ENCODE measurements at regions not wholly inside any gene's neighbourhood (a gene's known extent, or its start where the extent isn't known, plus 50 kb on each side); places are given as distances from the start of the nearest gene placed in this dataset.

GRCh38 chr4:159503236-159504008 lies 400.5 kb downstream of the RAPGEF2 start:
- DNase-seq, result no peak

DNA sequence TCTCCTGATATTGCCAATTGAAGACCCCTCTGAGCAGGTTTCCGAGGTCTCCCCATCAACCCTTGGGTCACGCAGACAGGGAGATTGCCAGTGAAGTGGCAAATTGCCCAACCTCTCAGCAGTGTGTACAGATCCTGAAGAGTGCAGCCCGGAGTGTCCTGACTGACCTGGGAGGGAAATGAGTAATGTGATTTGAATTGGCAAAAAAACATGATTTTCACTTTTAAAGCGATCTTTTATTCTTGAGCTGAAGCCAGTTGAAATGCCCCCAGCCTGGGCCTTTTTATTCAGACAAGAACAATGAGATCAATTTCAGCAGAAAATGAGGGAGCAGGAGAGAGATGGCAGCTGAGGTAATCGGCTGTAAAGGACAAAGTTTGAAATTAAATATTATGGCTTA lies 401.8 kb downstream of the RAPGEF2 start:
- DNase-seq, result no peak

DNA sequence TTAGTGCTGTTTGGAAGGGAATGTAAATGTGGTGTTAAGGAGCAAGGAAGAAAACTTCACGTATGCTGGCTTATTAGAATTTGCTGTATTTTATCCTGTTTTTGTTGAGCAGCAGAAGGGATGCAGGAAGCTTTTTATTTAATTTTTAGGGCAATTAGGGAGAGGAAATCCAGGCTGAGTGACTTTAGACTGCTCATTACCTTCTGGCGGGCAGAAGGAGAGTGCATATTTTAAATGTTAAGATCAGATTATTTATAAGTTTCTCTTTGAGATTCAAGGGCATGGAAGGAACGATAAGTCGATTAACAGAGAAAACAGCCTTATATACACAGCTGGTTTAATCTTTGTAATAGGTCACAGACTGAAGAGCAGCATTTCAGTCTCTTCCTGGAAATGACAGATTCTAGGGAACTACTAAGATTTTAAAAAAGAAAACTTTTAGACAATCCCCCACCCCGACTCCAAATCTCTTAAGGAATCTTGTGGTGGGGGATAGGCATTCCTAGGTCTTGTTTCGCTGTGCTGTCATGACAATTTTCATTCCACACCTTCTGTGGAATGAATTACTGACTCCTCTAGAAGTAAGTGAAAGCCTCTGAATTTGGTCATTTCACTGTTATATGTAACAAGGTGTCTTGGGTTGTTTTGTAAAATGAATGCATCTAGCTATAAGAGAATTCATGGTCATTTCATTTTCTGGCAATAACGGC lies 402.5 kb downstream of the RAPGEF2 start:
- DNase-seq, result no peak

GRCh38 chr4:159506801-159507517 lies 404.1 kb downstream of the RAPGEF2 start:
- no peak for DNase-seq

- no peak for DNase-seq
These were observed 406.1 kb downstream of the RAPGEF2 start for GRCh38 chr4:159508917-159509500.

DNA sequence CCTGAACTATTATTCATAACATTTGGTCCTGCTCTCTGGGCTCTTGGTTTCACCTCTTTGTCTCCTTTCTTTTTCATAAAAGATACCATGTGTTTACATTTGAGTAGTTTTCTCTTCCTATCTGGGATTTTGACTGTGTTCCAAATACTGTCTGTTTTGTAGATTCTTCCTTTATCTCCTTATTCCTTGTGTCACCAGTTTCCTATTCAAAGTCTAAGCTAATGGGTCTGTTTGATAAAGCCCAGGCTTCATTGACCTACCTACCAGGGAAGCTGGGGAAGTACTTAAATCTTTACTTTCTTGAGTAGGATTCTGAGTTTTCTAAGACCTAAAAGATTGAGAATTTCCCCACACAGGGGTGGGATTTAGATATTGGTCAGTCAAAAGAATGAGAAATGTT lies 409.5 kb downstream of the RAPGEF2 start:
- no peak for DNase-seq

GRCh38 chr4:159515314-159516025 lies 412.6 kb downstream of the RAPGEF2 start:
- no peak for DNase-seq

- no peak for DNase-seq
These were observed 413.8 kb downstream of the RAPGEF2 start for GRCh38 chr4:159516556-159517140.

DNA sequence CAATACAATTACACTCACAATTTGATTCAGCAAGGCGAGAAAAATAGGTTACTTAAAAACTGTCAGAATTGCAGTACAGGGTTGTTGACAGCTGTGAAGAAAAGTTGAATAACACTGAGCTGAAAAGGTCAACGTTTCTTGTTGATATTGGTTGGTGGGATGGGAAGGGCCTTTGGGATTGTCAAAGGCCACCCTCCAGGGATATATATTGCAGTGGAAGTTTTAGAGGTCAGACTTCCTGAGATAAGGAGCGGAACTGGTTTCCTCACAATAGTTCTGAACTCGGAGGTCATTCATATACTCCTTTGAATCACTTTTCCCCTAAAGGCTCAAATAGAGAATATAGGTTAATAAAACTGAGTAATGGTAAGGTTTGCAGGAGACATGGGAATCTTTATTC lies 417.2 kb downstream of the RAPGEF2 start:
- no peak for DNase-seq

GRCh38 chr4:159526172-159526571 lies 423.3 kb downstream of the RAPGEF2 start:
- DNase-seq, result no peak

DNA sequence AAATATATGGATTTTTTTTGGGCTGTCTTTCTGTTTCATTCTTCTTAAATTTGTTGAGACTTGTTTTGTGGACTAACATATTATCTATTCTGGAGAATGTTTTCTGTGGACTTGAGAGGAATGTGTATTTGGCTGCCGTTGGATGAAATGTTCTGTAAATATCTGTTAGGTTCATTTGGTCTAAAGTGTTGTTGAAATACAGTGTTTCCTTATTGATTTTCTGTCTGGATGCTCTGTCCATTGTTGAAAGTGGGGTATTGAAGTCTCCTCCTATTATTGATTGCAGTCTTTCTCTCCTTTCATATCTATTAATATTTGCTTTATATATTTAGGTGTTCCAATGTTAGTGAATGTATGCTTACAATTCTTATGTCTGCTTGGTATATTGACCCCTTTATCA lies 431.8 kb downstream of the RAPGEF2 start:
- DNase-seq, result no peak

DNA sequence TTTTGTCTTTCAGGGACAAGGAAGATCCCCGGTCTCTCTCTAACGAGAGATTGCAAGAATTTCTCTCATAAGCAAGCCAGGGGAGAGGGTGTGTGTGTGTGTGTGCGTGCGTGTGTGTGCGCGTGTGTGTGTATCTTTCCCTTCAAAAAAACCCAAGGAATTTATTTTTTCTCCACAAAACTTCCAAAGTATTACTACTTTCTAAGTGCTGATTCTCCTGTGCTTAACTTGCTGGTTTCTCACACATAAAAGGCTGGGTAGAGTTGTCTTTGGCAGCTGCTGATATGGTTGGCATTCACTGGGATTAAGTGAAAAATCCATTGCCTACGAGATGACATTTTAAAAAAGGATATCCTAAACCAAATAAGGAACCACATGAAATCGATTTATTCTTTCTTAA lies 435.7 kb downstream of the RAPGEF2 start:
- no peak for DNase-seq

DNA sequence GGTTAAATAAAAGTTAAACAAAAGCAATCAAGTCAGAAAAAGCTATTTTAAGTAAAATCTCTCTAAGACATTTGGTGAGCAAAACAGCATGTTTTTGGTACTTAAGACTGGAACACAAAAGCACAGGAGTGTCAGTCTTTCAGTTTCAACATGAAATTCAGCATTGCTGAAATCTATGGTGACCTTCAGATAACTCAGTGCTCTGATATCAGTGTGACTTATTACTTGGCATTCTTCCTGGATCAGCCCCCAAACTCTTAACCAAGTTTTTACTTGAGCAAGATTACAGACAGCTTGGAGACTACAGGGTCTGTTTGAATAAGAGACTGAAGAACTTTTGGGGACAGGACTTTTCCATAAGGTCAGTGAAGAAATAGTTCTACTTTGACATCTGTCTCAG lies 437.2 kb downstream of the RAPGEF2 start:
- DNase-seq, result no peak

GRCh38 chr4:159540501-159540900 lies 437.6 kb downstream of the RAPGEF2 start:
- no peak for DNase-seq

DNA sequence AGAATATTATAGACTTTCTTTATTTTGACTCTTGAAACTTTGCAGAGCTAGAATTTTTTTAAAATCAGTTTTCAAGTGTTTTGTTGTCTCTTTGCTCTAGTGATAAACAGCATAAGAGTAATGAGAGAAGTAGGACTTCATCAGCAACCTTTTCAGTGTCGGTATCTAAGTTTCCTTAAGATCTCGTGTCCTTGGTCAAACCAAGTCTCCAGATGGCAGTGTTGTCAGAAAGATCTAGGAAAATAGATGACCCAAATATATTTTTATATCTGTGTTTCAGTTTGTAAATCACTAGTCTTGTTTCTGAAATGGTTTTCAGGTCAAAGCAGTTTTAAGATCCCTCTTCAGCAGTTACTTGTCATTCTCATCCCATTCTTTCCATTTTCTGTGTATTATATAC lies 438.3 kb downstream of the RAPGEF2 start:
- no peak for DNase-seq

DNA sequence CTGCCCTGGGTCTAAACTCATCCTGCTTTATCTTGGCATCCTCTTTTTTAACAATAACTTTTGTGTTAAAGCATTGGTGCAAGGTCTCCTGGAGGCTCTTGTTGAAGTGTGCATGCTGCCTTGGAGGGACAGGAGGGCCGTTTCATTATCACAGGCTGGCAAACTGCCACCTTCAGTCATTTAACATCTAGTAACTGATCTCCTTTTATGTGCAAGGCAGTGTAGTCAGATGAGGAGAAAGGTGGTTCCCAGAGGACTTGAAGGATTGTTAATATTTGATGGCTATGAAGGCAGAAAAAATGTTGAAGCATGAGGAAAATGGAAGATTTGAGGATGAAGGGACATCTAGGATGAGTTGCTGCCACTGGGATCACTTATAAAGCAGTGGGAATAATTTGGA lies 439.4 kb downstream of the RAPGEF2 start:
- no peak for DNase-seq

DNA sequence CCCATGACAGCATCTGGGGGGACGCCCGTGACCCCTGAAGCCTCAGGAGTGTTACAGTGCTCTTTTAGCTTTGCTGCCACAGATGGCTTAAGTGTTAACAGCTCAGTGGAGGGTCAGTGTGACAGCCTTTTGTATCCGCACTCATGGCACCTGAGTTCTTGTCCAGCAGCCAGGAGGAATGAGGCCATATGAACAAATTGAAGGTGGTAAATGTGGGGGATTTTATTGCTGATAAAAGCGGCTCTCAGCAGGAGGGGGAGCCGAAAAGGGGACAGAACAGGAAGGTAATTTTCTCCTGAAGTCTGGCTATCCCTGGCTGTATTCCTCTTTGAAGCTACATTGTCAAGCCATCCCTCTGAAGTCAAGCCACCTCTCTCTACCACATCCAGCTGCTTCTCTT lies 441.0 kb downstream of the RAPGEF2 start:
- no peak for DNase-seq

DNA sequence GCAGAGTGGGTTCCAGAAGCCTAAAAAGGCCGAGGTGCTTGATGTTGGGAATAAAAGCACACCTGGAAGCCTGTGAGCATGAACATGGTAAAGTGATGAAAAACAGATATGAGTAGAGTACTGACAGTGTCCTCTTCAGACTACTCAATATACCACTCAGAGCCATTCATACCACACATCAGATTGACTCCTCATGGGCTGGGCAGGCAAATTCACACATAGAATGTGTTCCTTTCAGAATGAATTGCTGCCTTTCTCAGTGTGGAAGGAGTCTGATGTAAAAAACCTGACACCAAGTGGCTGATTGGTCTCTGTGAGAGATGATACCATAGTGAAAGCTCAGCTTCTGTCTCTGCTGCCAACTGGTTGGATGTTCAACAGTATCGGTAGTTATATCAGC lies 442.7 kb downstream of the RAPGEF2 start:
- no peak for DNase-seq

DNA sequence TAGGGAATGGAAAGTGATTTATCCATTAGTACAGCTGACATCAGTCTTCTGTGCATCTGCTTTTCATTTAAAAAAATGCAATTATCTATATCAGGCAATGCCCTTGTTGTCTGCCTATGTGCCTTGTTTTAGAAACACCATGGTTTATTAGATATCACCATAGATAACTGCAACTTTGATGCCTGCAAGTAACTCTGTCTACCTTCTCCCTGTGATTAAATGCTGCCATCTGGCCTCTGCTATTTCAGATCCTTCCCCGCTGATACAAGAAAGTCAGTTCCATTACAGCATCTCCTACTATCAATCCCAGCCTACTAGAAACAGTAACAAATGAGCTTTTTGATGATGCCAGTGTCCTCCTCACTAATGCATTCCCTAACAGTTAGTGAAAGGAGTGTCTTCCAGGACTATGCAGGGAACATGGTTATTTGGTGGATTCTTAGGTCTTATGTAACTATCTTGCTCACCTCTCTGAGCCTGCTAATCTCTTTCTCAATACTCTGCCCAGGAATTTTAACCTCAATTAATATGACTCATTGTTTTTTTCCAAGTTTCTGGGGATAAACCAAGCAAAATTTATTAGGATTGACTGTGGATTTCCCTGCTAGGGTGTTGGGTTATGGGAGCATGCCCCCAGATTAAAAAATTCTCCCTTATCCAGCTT lies 444.9 kb downstream of the RAPGEF2 start:
- DNase-seq, result no peak

- DNase-seq, result no peak
These were observed 446.2 kb downstream of the RAPGEF2 start for GRCh38 chr4:159549098-159549518.

GRCh38 chr4:159551281-159551680 lies 448.4 kb downstream of the RAPGEF2 start:
- DNase-seq, result no peak
